T-helper 1 cell (primary cell): ENCODE measurements at regions not wholly inside any gene's neighbourhood (a gene's known extent, or its start where the extent isn't known, plus 50 kb on each side); places are given as distances from the start of the nearest gene placed in this dataset.
"Not testable (repeated sequence)": the region's sequence is repeated elsewhere in the genome, so short reads cannot be mapped to it uniquely, and the experiment has no call there.

ENCODE experiments used
- DNase-seq, 5 donors: peaks; one replicate each; pipeline ENCODE4 v3.0.0-alpha.2; 2012 to 2020

- DNase-seq = no peak
Observed at GRCh38 chr10:23886355-23886754, 322.6 kb upstream of the KIAA1217 start.

DNA sequence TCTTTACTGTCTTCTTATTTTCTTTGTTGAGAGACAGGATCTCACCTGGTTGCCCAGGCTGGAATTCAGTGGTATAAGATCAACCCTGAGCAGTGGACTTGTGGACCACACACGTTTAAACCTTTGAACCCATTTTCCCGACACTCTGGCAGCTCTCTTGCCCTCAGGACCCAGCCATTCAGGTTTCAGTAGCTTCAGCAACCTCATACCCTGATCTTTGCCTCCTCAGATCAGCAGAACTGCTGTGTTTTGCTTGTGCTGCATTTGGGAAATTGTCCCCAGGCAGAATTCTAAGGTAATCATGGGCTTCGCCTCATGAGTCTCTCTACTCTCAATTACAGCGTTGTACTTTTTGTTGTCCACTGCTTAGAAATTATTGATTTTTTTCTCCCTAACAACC is 317.6 kb upstream of the KIAA1217 start:
- DNase-seq = no peak

DNA sequence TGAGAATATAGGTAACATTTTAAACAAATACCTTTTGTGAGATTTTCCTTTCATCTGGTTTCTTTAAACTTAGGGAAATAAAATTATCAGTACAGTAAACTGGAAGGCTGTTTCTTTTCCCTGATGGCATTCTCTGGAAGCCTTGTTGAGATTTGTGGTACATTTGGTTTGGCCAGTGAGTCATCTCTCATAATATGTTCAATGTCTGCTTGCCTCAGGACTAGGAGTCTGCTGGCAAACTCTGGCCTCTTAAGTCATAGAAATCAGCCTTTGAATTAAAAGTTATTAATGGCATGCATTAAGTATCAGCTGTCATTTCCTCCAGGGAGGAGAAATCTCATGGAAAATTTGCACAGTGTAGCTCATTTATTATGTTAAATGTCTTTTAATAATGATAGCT is 316.6 kb upstream of the KIAA1217 start:
- no peak for DNase-seq

GRCh38 chr10:23897267-23897666 is 311.7 kb upstream of the KIAA1217 start:
- no peak for DNase-seq

GRCh38 chr10:23897861-23898260 is 311.1 kb upstream of the KIAA1217 start:
- no peak for DNase-seq

GRCh38 chr10:23899166-23899565 is 309.8 kb upstream of the KIAA1217 start:
- no peak for DNase-seq

GRCh38 chr10:23910291-23910690 is 298.6 kb upstream of the KIAA1217 start:
- no peak for DNase-seq

- DNase-seq = no peak
Observed at GRCh38 chr10:23912884-23913404, 296.0 kb upstream of the KIAA1217 start.

DNA sequence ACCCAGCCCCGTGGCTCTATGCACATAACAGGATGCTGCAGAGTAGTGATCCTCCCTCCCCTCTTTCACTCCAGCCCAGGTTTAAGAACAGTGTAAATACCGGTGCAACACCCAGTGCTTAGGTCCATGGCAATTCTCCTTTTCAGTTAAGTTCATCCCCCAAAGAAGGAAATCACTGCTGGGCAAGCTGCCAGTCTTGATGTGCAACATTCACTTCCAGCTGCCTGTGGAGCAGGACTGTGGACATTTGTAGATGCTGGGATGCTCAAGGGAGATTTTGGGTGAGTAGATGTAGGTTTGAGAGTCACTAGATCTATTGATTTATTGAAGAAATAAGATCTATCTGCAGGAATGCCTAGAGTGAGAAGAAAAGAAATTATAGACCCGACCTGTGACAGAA is 294.3 kb upstream of the KIAA1217 start:
- no peak for DNase-seq

DNA sequence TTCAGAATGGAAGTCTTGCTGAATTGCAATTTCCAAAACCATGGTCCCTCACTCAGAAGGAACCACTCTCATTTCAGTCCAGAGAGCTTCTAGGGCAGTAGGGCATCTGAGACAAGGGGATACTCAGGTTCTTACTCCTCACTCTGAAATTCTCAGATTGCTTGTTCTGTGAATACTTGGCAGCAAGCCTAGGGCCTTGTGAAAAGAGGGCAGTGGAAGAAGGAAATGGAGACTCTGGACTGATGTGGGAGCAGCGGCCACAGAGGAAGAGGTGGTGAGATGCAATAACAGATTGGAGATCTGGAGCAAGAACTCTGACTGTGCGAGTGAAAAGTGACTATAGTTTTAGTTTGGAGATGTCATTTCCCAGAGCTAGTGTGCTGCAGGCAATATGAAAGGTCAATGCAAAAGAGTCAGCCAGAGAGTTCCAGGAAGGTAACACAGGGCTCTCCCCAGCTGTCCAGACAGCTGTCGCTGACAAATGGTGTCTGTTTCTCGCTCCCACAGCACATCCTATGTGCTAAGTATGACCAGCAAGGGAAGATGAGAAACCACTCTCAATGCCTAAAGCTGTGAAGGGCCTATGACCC is 291.6 kb upstream of the KIAA1217 start:
- DNase-seq = no peak

- no peak for DNase-seq
Observed at GRCh38 chr10:23918090-23918723, 290.7 kb upstream of the KIAA1217 start.

GRCh38 chr10:23918839-23919238 is 290.1 kb upstream of the KIAA1217 start:
- DNase-seq = no peak

- DNase-seq = no peak
Observed at GRCh38 chr10:23927576-23928325, 281.2 kb upstream of the KIAA1217 start.

- not testable (repeated sequence) for DNase-seq
Observed at GRCh38 chr10:23934023-23934422, 274.9 kb upstream of the KIAA1217 start.

DNA sequence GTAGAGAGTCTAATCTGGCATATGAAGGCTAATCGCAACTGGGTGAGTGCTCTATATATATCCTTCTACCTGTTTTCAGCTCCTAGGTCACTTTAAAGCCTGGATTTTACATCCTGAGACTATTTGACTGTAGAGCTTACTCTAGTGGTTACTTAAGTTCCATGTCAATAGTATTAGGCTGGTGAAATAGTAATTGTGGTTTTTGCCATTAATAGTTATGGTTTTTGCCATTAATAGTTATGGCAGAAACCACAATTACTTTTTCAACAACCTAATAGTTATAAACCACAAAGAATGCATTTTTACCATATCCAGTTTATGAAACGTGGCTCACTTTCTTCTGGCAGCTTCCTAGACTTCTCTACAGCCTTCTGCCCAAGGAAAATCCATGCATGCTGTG is 263.1 kb upstream of the KIAA1217 start:
- DNase-seq = no peak

DNA sequence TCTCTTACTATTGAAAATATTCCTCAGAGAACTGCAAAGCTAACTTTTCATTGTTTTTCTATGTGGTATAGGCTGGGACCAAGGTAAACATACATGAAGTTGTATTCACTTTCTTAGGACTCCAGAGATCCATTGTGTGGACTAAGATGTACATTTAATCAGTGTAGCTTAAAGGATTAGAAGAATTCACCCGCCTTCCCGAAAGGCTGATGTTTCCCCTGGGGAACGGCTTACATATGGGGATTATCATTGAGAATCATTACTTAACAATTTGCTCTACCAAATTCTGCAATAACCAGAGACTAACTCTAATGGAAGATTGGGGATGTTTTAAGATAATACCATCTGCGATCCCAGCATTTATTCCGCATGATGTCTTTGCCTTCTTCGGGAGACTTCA is 257.1 kb upstream of the KIAA1217 start:
- no peak for DNase-seq

DNA sequence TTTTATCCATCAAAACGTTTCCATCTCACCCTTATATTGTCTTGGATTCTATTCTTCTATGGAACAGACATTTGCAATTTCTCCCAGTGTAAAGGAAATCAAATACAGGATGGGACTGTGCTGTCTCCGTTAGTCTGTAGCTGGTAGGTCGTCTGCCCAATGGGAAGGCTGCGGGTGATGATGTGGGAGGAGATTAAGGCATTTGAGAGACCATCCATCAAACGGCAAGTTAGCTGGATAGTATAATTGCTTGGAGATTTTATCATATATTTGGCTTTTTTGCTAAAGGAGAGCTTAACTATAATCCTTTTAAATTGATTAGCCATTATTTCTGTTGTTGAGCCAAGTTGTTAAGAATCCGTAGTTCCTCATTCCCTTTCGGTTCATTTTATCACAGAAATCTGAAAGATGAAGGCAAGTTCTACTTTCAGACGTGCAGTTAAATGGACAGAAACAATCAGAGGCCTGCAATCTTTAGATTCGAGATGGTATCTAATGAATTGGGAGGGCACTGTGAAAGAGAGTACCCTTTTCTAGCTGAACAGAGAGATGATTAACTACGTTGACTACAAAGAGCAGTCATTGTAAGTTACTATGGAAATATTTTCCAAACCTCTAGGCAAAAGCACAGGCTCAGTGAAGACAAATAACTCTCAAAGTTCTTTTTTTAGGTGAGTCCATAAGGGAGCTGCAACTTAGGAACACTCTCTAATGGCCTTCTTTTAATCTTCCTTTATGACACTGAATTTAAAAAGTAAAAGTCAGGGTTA is 253.3 kb upstream of the KIAA1217 start:
- DNase-seq = no peak

DNA sequence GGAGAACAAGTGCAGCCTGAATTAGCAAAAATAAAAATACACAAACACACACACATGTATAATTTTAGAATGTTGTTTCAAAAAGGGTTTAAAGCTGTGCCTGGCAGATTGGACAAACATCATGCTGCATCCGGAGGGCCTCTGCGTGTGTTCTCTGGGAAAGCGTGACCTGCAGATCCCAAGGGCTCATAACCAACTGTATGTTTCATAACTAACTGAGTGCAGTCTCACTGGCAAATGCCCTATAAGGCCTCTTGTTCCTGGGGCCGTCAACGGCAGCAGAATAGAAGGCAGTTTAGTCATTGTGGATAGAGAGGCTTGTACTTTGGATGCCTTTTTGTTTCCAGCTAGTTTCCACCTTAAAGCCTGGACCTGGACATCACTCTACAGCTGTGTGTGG is 243.8 kb upstream of the KIAA1217 start:
- DNase-seq = no peak

- DNase-seq = no peak
Observed at GRCh38 chr10:23965880-23966279, 243.1 kb upstream of the KIAA1217 start.

DNA sequence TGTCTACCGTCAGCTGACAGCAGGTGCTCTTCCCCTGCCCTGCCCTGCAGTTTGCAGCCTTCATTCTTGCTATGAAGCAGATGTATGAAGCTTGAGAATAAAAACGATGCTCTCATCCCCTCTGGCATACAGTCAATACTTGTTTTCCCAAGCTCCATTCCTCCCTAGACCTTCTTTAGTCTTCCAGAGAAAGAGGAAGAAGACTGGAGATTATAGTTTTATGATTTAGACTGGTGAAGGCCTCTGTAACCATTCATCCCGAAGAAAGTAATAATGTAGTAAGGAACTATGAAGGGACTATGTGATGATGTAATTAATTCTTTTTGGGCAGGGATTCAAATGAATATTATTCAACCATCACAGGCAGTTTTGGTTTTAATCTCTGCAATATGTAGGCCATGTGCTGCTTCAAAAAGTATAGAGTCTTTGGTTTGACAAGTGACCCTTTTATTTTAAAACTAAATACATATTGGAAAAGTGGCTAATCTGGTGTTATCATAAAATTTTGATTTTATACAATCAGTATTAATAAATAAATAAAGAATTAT is 242.4 kb upstream of the KIAA1217 start:
- no peak for DNase-seq

DNA sequence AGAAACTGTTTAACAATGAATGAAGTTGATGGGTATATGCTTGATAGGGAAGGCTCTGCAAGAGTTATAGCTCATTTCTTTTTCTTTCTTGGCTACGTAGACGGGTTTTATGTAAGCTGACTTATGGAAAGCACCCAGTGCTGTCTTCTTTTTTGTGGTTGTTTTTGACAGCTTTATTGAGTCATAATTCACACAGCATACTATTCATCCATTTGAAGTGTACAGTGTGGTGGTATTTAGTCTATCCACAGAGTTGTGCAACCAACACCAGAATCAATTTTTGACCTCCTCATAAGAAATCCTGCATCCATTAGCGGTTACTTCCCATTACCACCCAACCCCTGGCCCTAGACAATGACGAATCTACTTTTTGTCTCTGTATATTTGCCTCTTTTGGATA is 240.6 kb upstream of the KIAA1217 start:
- no peak for DNase-seq

DNA sequence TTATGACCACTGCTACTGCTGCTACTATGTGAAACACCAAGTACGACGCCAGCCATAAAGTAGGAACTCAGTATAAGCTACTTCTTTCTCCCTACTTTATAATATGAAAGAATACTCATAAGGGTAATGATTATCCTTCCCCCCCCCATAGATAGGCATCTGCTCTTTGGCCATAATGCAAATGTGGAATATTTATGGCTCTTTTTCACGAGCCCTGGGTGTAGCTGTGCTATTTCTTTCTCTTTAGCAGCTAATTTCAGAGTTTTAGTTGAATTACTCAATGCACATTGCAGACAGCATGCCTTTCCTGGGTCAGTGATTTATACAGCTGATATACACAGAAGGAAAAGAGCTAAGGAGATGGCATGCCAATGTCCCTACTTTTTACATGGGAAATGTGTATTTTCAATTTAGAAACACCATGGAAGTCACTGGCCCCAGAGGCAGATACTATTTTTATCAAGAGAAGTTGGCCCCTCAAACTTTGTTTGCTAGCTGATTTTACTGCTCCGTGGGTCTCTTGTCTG is 234.1 kb upstream of the KIAA1217 start:
- DNase-seq = no peak

GRCh38 chr10:23975431-23975830 is 233.5 kb upstream of the KIAA1217 start:
- no peak for DNase-seq
